H1 (cell line): ENCODE measurements at regions not wholly inside any gene's neighbourhood (a gene's known extent, or its start where the extent isn't known, plus 50 kb on each side); places are given as distances from the start of the nearest gene placed in this dataset.

Experiments used
- CTCF ChIA-PET: fragments of 300-600 bp; sonication (Branson Sonifier 250); formaldehyde crosslinking; loops from one replicate; lab custom pipeline; 2021; ENCODE audit not compliant: partially characterized antibody; lab: Charles Lee
- POLR2A ChIA-PET: fragments of 300-600 bp; sonication (Branson Sonifier 250); formaldehyde crosslinking; loops from one replicate; lab custom pipeline; 2021; ENCODE audit warnings: inconsistent platforms; ENCODE audit not compliant: partially characterized antibody; lab: Charles Lee
- DNase-seq, 2 experiments: peaks; one replicate each; pipeline versions ENCODE4 v3.0.0 to v3.0.0-alpha.2; 2010 to 2022; ENCODE audit warnings: low spot score in 2 of 2, low read depth in 1 of 2, mixed read lengths in 1 of 2
- FAIRE-seq: peaks from 2 replicates; lab custom pipeline; 2011; peaks lifted over from hg19 to GRCh38; lab: Jason Lieb, UNC
- H2AFZ ChIP-seq: 2 replicates; pipeline ENCODE4 v1.8.1; 2012; ENCODE audit warnings: low read length, inconsistent platforms
- H2AK5ac ChIP-seq: 2 replicates; pipeline ENCODE4 v1.6.1; 2013; ENCODE audit warnings: low read depth, low read length
- H2BK120ac ChIP-seq: replicated peaks from 2 replicates; pipeline ENCODE3; 2013; ENCODE audit warnings: low read depth, low read length, inconsistent platforms
- H2BK12ac ChIP-seq: 2 replicates; pipeline ENCODE4 v1.6.1; 2013; ENCODE audit warnings: low read depth, low read length
- H2BK15ac ChIP-seq: 2 replicates; pipeline ENCODE4 v1.6.1; 2013; ENCODE audit warnings: low read length
- H2BK20ac ChIP-seq: 2 replicates; pipeline ENCODE4 v1.6.1; 2013; ENCODE audit warnings: low read length
- H2BK5ac ChIP-seq: 2 replicates; pipeline ENCODE4 v1.6.1; 2013; ENCODE audit warnings: low read depth, low read length
- H3K14ac ChIP-seq: 2 replicates; pipeline ENCODE4 v1.6.1; 2013; ENCODE audit warnings: inconsistent platforms; ENCODE audit not compliant: insufficient read length
- H3K18ac ChIP-seq: 2 replicates; pipeline ENCODE4 v1.6.1; 2013; ENCODE audit warnings: low read length; ENCODE audit errors: extremely low read depth
- H3K23ac ChIP-seq: 2 replicates; pipeline ENCODE4 v1.6.1; 2013; ENCODE audit warnings: inconsistent platforms; ENCODE audit not compliant: insufficient read length
- H3K23me2 ChIP-seq: 2 replicates; pipeline ENCODE4 v1.6.1; 2013; ENCODE audit warnings: low read depth, low read length
- H3K27ac ChIP-seq: 2 replicates; pipeline ENCODE4 v1.6.1; 2011; ENCODE audit warnings: low read depth, low read length, inconsistent platforms
- H3K27me3 ChIP-seq, 4 experiments: replicated peaks in 1 of 4; 1 replicate in 1 of 4; 2 replicates in 3 of 4; pipeline versions ENCODE4 v1.6.1 to v1.8.1; 2011 to 2013; ENCODE audit warnings: low read length in 3 of 4, mild to moderate bottlenecking in 3 of 4, inconsistent platforms in 2 of 4, mixed read lengths in 2 of 4, moderate library complexity in 1 of 4; ENCODE audit not compliant: control insufficient read depth in 3 of 4, insufficient read depth in 3 of 4; ENCODE audit errors: extremely low read depth in 1 of 4
- H3K36me3 ChIP-seq, 4 experiments: 2 replicates each; pipeline versions ENCODE4 v1.6.1 to v1.8.1; 2011 to 2013; ENCODE audit warnings: mild to moderate bottlenecking in 4 of 4, low read length in 3 of 4, moderate library complexity in 2 of 4, control low read depth in 1 of 4, inconsistent platforms in 1 of 4; ENCODE audit not compliant: insufficient read depth in 4 of 4, control insufficient read depth in 2 of 4
- H3K4ac ChIP-seq: replicated peaks from 2 replicates; pipeline ENCODE3; 2013; ENCODE audit warnings: low read length, low read depth, mixed read lengths, inconsistent platforms; ENCODE audit not compliant: insufficient read length
- H3K4me1 ChIP-seq, 4 experiments: replicated peaks in 1 of 4; 1 replicate in 1 of 4; 2 replicates in 3 of 4; pipeline versions ENCODE4 v1.6.1 to v1.8.1; 2011 to 2013; ENCODE audit warnings: low read length in 3 of 4, inconsistent platforms in 2 of 4, mixed read lengths in 1 of 4; ENCODE audit not compliant: insufficient read depth in 4 of 4, control insufficient read depth in 3 of 4
- H3K4me2 ChIP-seq, 2 experiments: 2 replicates each; pipeline versions ENCODE4 v1.6.1 to v1.8.1; 2011 to 2013; ENCODE audit warnings: low read depth in 2 of 2, low read length in 2 of 2, control low read depth in 1 of 2, inconsistent platforms in 1 of 2, mild to moderate bottlenecking in 1 of 2; ENCODE audit not compliant: insufficient read depth in 1 of 2
- H3K4me3 ChIP-seq, 4 experiments: fragments of 200-600, 300-600 bp in 1 of 4; sonication (generic), shearing (Covaris generic), sonication (Bioruptor Twin) in 1 of 4; 2 replicates each; pipeline versions ENCODE4 v1.5.1 to v1.8.1; 2011 to 2016; ENCODE audit warnings: low read length in 4 of 4, low read depth in 3 of 4, control low read depth in 2 of 4, inconsistent platforms in 2 of 4, mild to moderate bottlenecking in 2 of 4, mixed read lengths in 1 of 4, moderate library complexity in 1 of 4; ENCODE audit not compliant: insufficient read depth in 2 of 4; ENCODE audit errors: extremely low read depth in 1 of 4
- H3K56ac ChIP-seq: replicated peaks from 2 replicates; pipeline ENCODE3; 2013; ENCODE audit warnings: low read depth, mild to moderate bottlenecking, mixed read lengths, low read length, inconsistent platforms; ENCODE audit not compliant: insufficient read length
- H3K79me1 ChIP-seq: 2 replicates; pipeline ENCODE4 v1.6.1; 2013; ENCODE audit warnings: low read depth, low read length, control low read depth
- H3K79me2 ChIP-seq, 2 experiments: 2 replicates each; pipeline versions ENCODE4 v1.6.1 to v1.8.1; 2012 to 2013; ENCODE audit warnings: low read length in 2 of 2, mild to moderate bottlenecking in 2 of 2, inconsistent platforms in 1 of 2; ENCODE audit not compliant: insufficient read depth in 2 of 2, control insufficient read depth in 1 of 2
- H3K9ac ChIP-seq, 4 experiments: replicated peaks in 1 of 4; 1 replicate in 1 of 4; 2 replicates in 3 of 4; pipeline versions ENCODE4 v1.6.1 to v1.8.1; 2011 to 2013; ENCODE audit warnings: low read depth in 3 of 4, low read length in 3 of 4, control low read depth in 2 of 4, mild to moderate bottlenecking in 2 of 4, moderate library complexity in 2 of 4, inconsistent platforms in 1 of 4; ENCODE audit errors: extremely low read depth in 1 of 4
- H3K9me3 ChIP-seq, 2 experiments: 2 replicates each; pipeline versions ENCODE4 v1.6.1 to v1.8.1; 2012 to 2013; ENCODE audit warnings: mild to moderate bottlenecking in 2 of 2, moderate library complexity in 2 of 2, control low read depth in 1 of 2, inconsistent platforms in 1 of 2, low read depth in 1 of 2, low read length in 1 of 2, mixed read lengths in 1 of 2; ENCODE audit not compliant: insufficient read depth in 2 of 2
- H4K20me1 ChIP-seq, 2 experiments: replicated peaks in 1 of 2; 2 replicates each; pipeline versions ENCODE3 to v1.8.1; 2011 to 2013; ENCODE audit warnings: inconsistent platforms in 2 of 2, low read length in 2 of 2, mild to moderate bottlenecking in 1 of 2; ENCODE audit not compliant: insufficient read depth in 2 of 2, control insufficient read depth in 1 of 2
- H4K5ac ChIP-seq: 2 replicates; pipeline ENCODE4 v1.6.1; 2013; ENCODE audit warnings: low read length, low read depth, mixed read lengths, inconsistent platforms; ENCODE audit not compliant: insufficient read length
- H4K8ac ChIP-seq: 2 replicates; pipeline ENCODE4 v1.8.0; 2013; ENCODE audit warnings: mild to moderate bottlenecking, moderate library complexity, low read length, inconsistent platforms; ENCODE audit not compliant: insufficient read depth; ENCODE audit errors: extremely low read depth
- H4K91ac ChIP-seq: replicated peaks from 2 replicates; pipeline ENCODE3; 2013; ENCODE audit warnings: low read length, mixed read lengths, inconsistent platforms; ENCODE audit not compliant: insufficient read length
- CEBPB ChIP-seq: IDR thresholded peaks from 2 replicates; pipeline ENCODE4 v1.6.1; 2012; ENCODE audit warnings: low read depth, low read length
- JUN ChIP-seq: IDR thresholded peaks from 2 replicates; pipeline ENCODE4 v1.6.1; 2011; ENCODE audit warnings: low read depth, mild to moderate bottlenecking, improper control_type of control experiment, low read length
- KDM4A ChIP-seq: IDR thresholded peaks from one replicate; pipeline ENCODE4 v1.7.1; 2012; ENCODE audit warnings: low read depth, mild to moderate bottlenecking, moderate library complexity, low read length, inconsistent platforms; ENCODE audit not compliant: severe bottlenecking
- WGBS, 2 experiments: shearing (Covaris generic) in 1 of 2; methylation state at CpG; one replicate each; pipeline versions ENCODE4 v1.1.6 to v1.1.7; 2013 to 2015; ENCODE audit warnings: low lambda C conversion rate in 2 of 2, mixed read lengths in 2 of 2, inconsistent platforms in 1 of 2, low coverage in 1 of 2, missing lambda C conversion rate in 1 of 2; ENCODE audit not compliant: insufficient replicate concordance in 2 of 2, insufficient coverage in 1 of 2, insufficient read length in 1 of 2; ENCODE audit errors: extremely low coverage in 1 of 2, missing lambda C conversion rate in 1 of 2; 5-methylcytosine and 5-hydroxymethylcytosine counted together
- TF ChIP-seq, protein P1 (sequence below): IDR thresholded peaks from 2 replicates; pipeline ENCODE4 v1.6.1; 2012; ENCODE audit warnings: inconsistent platforms

DNA sequence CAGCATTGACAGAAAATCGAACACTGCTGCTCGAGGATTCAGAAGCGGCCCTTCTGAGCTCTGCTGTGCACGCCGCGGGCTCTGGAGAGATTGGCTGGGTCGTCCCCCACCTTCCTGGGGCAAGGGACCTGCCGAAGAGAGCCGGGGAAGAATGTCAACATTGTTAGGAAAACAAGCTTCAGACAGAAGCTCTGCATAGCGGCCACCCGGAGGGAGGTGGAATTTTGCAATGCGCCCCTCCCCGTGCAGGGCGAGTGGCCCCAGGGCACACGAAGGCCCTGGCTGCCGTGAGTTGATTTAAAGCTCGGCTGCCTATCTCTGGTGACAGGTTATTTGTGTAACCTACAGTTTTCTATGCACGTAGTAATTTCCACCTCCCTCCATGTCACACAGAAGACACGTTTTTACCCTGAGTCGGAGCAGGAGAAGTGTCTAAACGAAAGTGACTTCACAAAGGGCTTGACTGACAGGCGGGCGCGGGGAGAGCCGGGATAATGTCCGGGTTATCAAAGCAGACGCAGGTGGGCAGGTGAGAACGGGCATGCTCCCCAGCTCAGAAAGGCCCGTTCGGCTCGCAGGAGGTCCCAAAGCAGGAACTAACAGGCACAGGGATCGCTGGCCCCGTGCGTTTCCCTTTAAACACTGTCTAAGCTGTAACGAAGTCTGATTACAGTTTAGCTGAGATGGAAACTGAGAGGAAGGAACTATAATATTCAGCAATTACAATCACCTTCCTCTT lies 84.6 kb downstream of the PDGFA start:
- no peak overlapping the region for H3K4me3 ChIP-seq
- no peak overlapping the region for H2AFZ ChIP-seq
- no peaks in the 10 kb centered on the region; a peak in 1 of 7 replicates for H3K27me3 ChIP-seq
- peak overlapping the region; percentile 41 for H4K8ac ChIP-seq
- H2BK20ac ChIP-seq: no peak overlapping the region
- peak overlapping the region; percentile 19 to 43; a peak in 2 of 4 replicates for H3K4me2 ChIP-seq
- no peak overlapping the region for H3K14ac ChIP-seq
- H4K20me1 ChIP-seq: no peaks in the 10 kb centered on the region
- H4K5ac ChIP-seq: peak overlapping the region; percentile 78
- H3K9me3 ChIP-seq: no peaks in the 10 kb centered on the region
- H3K9ac ChIP-seq: no peak overlapping the region
- H3K4me1 ChIP-seq: peaks cover 0 to 16% (median 11%) of the 10 kb centered on the region in 4 experiments; a peak in 6 of 7 replicates
- ChIA-PET CTCF (interaction anchor here (0.6 to 1.1 kb wide), 4 partner anchors 13 to 67 kb away, joined by 3 to 4 read pairs (median 4); no protein-coding TSS in a partner anchor), POLR2A (interaction anchor here (0.7 to 0.8 kb wide), 2 partner anchors 25 to 77 kb away, joined by 3 read pairs; no protein-coding TSS in a partner anchor)
- peak in 1 of 2 experiments; percentile 61 for DNase-seq
- H3K56ac ChIP-seq: no peak overlapping the region
- peak overlapping the region; percentile 54 for H4K91ac ChIP-seq
- no peaks in the 10 kb centered on the region for H3K79me2 ChIP-seq
- H3K27ac ChIP-seq: no peak overlapping the region
- peak overlapping the region; percentile 10; the same call in 1 of the 2 replicates for H3K18ac ChIP-seq
- WGBS, 2 experiments: 45% methylated on average over 35 of the region's 35 CpGs; no CpG with 5 or more reads in 1 of the 2 experiments
- peak overlapping the region; percentile 44 for H2BK120ac ChIP-seq
- no peaks in the 10 kb centered on the region for H3K36me3 ChIP-seq
- no peak for FAIRE-seq
- H3K4ac ChIP-seq: no peak overlapping the region
- peak overlapping the region; percentile 30; the same call in 1 of the 2 replicates for H2AK5ac ChIP-seq
- H2BK12ac ChIP-seq: peak overlapping the region; percentile 78
- no peaks in the 10 kb centered on the region for H3K79me1 ChIP-seq
- peak overlapping the region; percentile 60; the same call in 1 of the 2 replicates for H2BK5ac ChIP-seq
- no peak overlapping the region for H3K23ac ChIP-seq
- H3K23me2 ChIP-seq: no peaks in the 10 kb centered on the region
- peak overlapping the region; percentile 23; the same call in 1 of the 2 replicates for H2BK15ac ChIP-seq
- TF ChIP-seq, protein P1, sequence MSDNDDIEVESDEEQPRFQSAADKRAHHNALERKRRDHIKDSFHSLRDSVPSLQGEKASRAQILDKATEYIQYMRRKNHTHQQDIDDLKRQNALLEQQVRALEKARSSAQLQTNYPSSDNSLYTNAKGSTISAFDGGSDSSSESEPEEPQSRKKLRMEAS: 0 out of 2 replicates have a peak, but pooled peaks have one; percentile 13
- TF ChIP-seq JUN (no peak), KDM4A (no peak), CEBPB (peak; percentile 78)
